ENCODE measurements at regions not wholly inside any gene's neighbourhood (a gene's known extent, or its start where the extent isn't known, plus 50 kb on each side); places are given as distances from the start of the nearest gene placed in this dataset.

DNA sequence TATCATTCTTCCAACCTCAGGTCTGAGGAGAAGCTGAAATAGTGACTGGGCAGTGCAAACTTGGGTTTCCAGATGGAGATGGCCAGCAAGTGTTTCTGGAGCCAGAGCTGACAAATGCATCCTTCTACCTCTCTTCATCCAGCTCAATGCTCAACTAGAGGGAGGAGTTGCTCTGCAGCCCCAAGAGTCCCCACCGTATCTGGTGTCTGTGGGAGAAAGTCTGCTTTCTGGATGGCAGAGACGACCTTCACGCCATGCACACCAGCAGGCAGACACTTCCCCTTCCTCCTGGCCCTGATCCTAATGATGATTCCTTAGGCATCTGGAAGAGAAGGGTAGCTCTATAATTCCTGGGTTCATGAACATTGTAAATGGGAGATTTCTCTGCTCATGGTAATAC is 127.4 kb upstream of the SPACA1 start:
- Histone ChIP-seq H3K4me1 (ENCODE audit: insufficient read depth, low read length) (no peaks in the 10 kb centered on the region), H3K4me3 (replicated peaks in 1 of 3; ENCODE audit: insufficient read depth in 1 of 3, low read depth in 2 of 3, low read length in 3 of 3) (no peak overlapping the region), H3K9ac (ENCODE audit: insufficient read depth, low read depth, low read length) (no peak overlapping the region), H3K36me3 (replicated peaks in 1 of 2; ENCODE audit: control insufficient read depth in 1 of 2, insufficient read depth in 2 of 2, low read length in 2 of 2) (no peaks in the 10 kb centered on the region), H3K27ac (ENCODE audit: extremely low read length, insufficient read depth, low read length) (no peak overlapping the region), H4K20me1 (ENCODE audit: insufficient read depth, low read length) (no peaks in the 10 kb centered on the region), H3K79me2 (ENCODE audit: insufficient read depth, low read length) (no peaks in the 10 kb centered on the region), H3K9me3 (ENCODE audit: low read length) (no peaks in the 10 kb centered on the region), H2AFZ (ENCODE audit: low read length) (no peak overlapping the region), H3K27me3 (ENCODE audit: control insufficient read depth in 1 of 2, insufficient read depth in 2 of 2, low read length in 2 of 2) (no peaks in the 10 kb centered on the region), H3K4me2 (ENCODE audit: low read depth, low read length) (no peak overlapping the region)
- ChIA-PET CTCF (ENCODE audit: low intra/inter-chr PET ratio, low total read pairs) (no interaction called here), POLR2A (no interaction called here)
- ATAC-seq (no peak), FAIRE-seq (no peak), DNase-seq (ENCODE audit: low spot score) (no peak)
- BruUV-seq (replicated peaks), result no TSS peak
- in situ Hi-C loops (cut with HindIII; ENCODE audit: extremely low pct_ligation_motif_present, low pct_unique_long_range_greater_than_20kb), result no loop called here
- WGBS (ENCODE audit: low lambda C conversion rate), result 77% methylated on average over 2 of the region's 3 CpGs
- intact Hi-C loops (cut with micrococcal nuclease; ENCODE audit: unreplicated experiment), result no loop called here
- TF ChIP-seq ZNF670 (CRISPR knock-in tag; IDR thresholded peaks at IDR 0.05; ENCODE audit: borderline replicate concordance) (no peak), SMAD3 (CRISPR knock-in tag; IDR thresholded peaks at IDR 0.05) (no peak), MZF1 (CRISPR knock-in tag; IDR thresholded peaks at IDR 0.05; ENCODE audit: borderline replicate concordance) (no peak), ZBTB37 (CRISPR knock-in tag; IDR thresholded peaks at IDR 0.05) (no peak), IRF1 (CRISPR knock-in tag; IDR thresholded peaks at IDR 0.05; ENCODE audit: low read depth) (no peak), ZFX (CRISPR knock-in tag; IDR thresholded peaks at IDR 0.05; ENCODE audit: low read depth) (no peak), ZFY (CRISPR knock-in tag; IDR thresholded peaks at IDR 0.05) (no peak), ZSCAN29 (CRISPR knock-in tag; conservative IDR thresholded peaks at IDR 0.05) (no peak), STAT5B (CRISPR knock-in tag; IDR thresholded peaks at IDR 0.05) (no peak), HMG20B (CRISPR knock-in tag; conservative IDR thresholded peaks at IDR 0.05) (no peak), MBD4 (IDR thresholded peaks at IDR 0.05; ENCODE audit: borderline replicate concordance, low read length) (no peak), THYN1 (CRISPR knock-in tag; IDR thresholded peaks at IDR 0.05; ENCODE audit: borderline replicate concordance, low read depth) (no peak), FOXM1 (CRISPR knock-in tag; IDR thresholded peaks at IDR 0.05) (no peak), KLF15 (CRISPR knock-in tag; IDR thresholded peaks at IDR 0.05; ENCODE audit: borderline replicate concordance) (no peak)
- TF ChIP-seq, protein P1, sequence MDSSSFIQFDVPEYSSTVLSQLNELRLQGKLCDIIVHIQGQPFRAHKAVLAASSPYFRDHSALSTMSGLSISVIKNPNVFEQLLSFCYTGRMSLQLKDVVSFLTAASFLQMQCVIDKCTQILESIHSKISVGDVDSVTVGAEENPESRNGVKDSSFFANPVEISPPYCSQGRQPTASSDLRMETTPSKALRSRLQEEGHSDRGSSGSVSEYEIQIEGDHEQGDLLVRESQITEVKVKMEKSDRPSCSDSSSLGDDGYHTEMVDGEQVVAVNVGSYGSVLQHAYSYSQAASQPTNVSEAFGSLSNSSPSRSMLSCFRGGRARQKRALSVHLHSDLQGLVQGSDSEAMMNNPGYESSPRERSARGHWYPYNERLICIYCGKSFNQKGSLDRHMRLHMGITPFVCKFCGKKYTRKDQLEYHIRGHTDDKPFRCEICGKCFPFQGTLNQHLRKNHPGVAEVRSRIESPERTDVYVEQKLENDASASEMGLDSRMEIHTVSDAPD (CRISPR knock-in tag; IDR thresholded peaks at IDR 0.05), result no peak
- TF ChIP-seq, protein P2, sequence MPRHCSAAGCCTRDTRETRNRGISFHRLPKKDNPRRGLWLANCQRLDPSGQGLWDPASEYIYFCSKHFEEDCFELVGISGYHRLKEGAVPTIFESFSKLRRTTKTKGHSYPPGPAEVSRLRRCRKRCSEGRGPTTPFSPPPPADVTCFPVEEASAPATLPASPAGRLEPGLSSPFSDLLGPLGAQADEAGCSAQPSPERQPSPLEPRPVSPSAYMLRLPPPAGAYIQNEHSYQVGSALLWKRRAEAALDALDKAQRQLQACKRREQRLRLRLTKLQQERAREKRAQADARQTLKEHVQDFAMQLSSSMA (CRISPR knock-in tag; IDR thresholded peaks at IDR 0.05), result no peak
- TF ChIP-seq, protein P3, sequence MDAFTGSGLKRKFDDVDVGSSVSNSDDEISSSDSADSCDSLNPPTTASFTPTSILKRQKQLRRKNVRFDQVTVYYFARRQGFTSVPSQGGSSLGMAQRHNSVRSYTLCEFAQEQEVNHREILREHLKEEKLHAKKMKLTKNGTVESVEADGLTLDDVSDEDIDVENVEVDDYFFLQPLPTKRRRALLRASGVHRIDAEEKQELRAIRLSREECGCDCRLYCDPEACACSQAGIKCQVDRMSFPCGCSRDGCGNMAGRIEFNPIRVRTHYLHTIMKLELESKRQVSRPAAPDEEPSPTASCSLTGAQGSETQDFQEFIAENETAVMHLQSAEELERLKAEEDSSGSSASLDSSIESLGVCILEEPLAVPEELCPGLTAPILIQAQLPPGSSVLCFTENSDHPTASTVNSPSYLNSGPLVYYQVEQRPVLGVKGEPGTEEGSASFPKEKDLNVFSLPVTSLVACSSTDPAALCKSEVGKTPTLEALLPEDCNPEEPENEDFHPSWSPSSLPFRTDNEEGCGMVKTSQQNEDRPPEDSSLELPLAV (CRISPR knock-in tag; conservative IDR thresholded peaks at IDR 0.05; ENCODE audit: low read depth), result no peak
- TF ChIP-seq, protein P4, sequence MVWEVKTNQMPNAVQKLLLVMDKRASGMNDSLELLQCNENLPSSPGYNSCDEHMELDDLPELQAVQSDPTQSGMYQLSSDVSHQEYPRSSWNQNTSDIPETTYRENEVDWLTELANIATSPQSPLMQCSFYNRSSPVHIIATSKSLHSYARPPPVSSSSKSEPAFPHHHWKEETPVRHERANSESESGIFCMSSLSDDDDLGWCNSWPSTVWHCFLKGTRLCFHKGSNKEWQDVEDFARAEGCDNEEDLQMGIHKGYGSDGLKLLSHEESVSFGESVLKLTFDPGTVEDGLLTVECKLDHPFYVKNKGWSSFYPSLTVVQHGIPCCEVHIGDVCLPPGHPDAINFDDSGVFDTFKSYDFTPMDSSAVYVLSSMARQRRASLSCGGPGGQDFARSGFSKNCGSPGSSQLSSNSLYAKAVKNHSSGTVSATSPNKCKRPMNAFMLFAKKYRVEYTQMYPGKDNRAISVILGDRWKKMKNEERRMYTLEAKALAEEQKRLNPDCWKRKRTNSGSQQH (CRISPR knock-in tag; IDR thresholded peaks at IDR 0.05; ENCODE audit: low read depth), result no peak
